Upper lobe of left lung (tissue), 4 donors: ENCODE measurements at regions not wholly inside any gene's neighbourhood (a gene's known extent, or its start where the extent isn't known, plus 50 kb on each side); places are given as distances from the start of the nearest gene placed in this dataset.

Experiments
- POLR2A ChIP-seq, 4 donors: fragments of 450-650 bp; IDR thresholded peaks; one replicate each; pipeline ENCODE4 v1.5.1; 2016 to 2017; ENCODE audit warnings: antibody characterized with exemption in 4 of 4, mild to moderate bottlenecking in 2 of 4
- POLR2AphosphoS5 ChIP-seq, 2 donors: sonication (generic); formaldehyde crosslinking; IDR thresholded peaks; one replicate each; pipeline ENCODE4 v1.5.1; 2017; ENCODE audit warnings: antibody characterized with exemption in 2 of 2
- TF ChIP-seq, protein P1 (sequence below), 6 experiments: fragments of 450-650 bp in 4 of 6; fragments of 200-600 bp in 2 of 6; sonication (generic) in 2 of 6; IDR thresholded peaks; one replicate each; pipeline ENCODE4 v1.5.1; 2016 to 2019; ENCODE audit warnings: antibody characterized with exemption in 6 of 6

DNA sequence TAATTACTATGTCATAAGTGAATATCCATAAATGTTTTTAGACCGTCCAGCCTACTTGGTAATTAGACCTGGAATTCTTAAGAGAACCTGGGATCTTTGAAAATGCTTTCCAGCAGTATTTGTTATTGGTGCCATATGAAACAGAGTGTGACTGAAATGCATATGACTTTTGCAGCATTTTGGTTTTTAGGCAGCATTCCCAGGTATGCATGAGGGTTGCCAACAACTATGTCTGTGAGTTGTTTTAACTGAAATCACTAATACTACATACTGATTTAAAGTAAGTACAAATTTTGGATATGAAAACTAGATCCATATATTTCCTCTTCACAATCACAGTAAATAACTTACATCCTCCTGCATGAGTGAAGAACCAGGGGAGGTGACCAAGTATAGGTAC is 437.7 kb upstream of the FAR2 start:
- TF ChIP-seq, protein P1, sequence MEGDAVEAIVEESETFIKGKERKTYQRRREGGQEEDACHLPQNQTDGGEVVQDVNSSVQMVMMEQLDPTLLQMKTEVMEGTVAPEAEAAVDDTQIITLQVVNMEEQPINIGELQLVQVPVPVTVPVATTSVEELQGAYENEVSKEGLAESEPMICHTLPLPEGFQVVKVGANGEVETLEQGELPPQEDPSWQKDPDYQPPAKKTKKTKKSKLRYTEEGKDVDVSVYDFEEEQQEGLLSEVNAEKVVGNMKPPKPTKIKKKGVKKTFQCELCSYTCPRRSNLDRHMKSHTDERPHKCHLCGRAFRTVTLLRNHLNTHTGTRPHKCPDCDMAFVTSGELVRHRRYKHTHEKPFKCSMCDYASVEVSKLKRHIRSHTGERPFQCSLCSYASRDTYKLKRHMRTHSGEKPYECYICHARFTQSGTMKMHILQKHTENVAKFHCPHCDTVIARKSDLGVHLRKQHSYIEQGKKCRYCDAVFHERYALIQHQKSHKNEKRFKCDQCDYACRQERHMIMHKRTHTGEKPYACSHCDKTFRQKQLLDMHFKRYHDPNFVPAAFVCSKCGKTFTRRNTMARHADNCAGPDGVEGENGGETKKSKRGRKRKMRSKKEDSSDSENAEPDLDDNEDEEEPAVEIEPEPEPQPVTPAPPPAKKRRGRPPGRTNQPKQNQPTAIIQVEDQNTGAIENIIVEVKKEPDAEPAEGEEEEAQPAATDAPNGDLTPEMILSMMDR (IDR thresholded peaks at IDR 0.05) = no peak
- no peak for TF ChIP-seq POLR2AphosphoS5 (IDR thresholded peaks at IDR 0.05)
- no peak for TF ChIP-seq POLR2A (IDR thresholded peaks at IDR 0.05)
